Calu3 (cell line): ENCODE measurements at regions not wholly inside any gene's neighbourhood (a gene's known extent, or its start where the extent isn't known, plus 50 kb on each side); places are given as distances from the start of the nearest gene placed in this dataset.

Experiments used
- BruUV-seq: library from RNA; stranded (reverse); fragments of 400-500 nt; replicated peaks from 2 replicates; lab custom pipeline; 2021; lab: Mats Ljungman, UMichigan
- CTCF ChIA-PET: fragments of 300-600 bp; sonication (Branson Sonifier 250); formaldehyde crosslinking; loops from one replicate; lab custom pipeline; 2022; ENCODE audit warnings: antibody characterized with exemption; lab: Charles Lee
- DNase-seq: peaks from one replicate; pipeline ENCODE4 v3.0.0; 2022
- H3K27ac Mint-ChIP-seq: one replicate; pipeline ENCODE4 v1.8.0; 2022; ENCODE audit warnings: mixed read lengths; ENCODE audit not compliant: unreplicated experiment
- H3K27me3 Mint-ChIP-seq: one replicate; pipeline ENCODE4 v1.8.0; 2022; ENCODE audit warnings: mixed read lengths; ENCODE audit not compliant: unreplicated experiment
- H3K36me3 Mint-ChIP-seq: one replicate; pipeline ENCODE4 v1.8.0; 2022; ENCODE audit warnings: mild to moderate bottlenecking, moderate library complexity, mixed read lengths; ENCODE audit not compliant: insufficient read depth, unreplicated experiment
- H3K4me1 Mint-ChIP-seq: one replicate; pipeline ENCODE4 v1.8.0; 2022; ENCODE audit warnings: mild to moderate bottlenecking, low read depth, mixed read lengths; ENCODE audit not compliant: unreplicated experiment
- H3K4me3 Mint-ChIP-seq: one replicate; pipeline ENCODE4 v1.8.0; 2022; ENCODE audit warnings: mild to moderate bottlenecking, low read depth, moderate library complexity, mixed read lengths; ENCODE audit not compliant: unreplicated experiment
- H3K9me3 Mint-ChIP-seq: one replicate; pipeline ENCODE4 v1.8.0; 2022; ENCODE audit warnings: low read depth, mixed read lengths; ENCODE audit not compliant: unreplicated experiment
- intact Hi-C: fragments of 100-400 bp; cut with micrococcal nuclease; formaldehyde crosslinking; loops from one replicate; pipeline ENCODE4 v1.10.0; 2022; ENCODE audit not compliant: unreplicated experiment
- TF ChIP-seq, protein P1 (sequence below): fragments of 200-600 bp; IDR thresholded peaks from one replicate; pipeline ENCODE4 v1.8.0; 2022; ENCODE audit warnings: antibody characterized with exemption; ENCODE audit not compliant: unreplicated experiment

DNA sequence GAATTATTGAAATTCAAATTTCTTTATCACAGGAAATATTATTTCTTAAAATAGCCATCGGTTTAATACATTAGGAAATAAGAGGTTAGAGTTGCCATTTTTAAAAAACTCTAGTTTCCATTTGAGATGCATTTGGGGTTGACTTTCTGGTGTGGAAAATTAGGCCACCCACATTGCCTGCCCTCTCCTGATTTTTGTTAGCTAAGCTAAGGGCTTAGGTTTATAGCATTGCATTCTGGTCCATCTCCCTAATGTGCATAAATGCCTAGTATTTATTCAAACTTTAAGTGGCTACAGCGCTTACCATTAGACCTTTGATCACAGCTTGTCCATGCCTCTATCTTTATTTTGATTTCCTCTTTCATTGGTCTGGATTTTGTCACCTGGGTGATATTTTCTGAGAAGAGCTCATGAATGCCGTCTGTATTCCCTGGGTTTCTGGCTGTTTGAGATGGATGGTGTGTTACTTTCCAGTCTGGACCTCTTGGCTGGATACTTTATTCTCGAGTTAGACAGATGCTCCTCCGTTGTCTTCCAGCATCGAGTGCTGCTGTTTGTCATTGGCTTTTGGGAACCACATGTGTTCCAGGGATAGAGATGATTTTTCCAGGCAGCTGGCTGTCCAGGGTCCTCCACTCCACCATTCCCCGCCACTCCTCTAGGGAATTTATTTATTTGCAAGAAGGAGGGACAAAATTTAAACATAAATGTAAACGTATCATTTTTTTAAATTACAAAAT is 120.3 kb downstream of the KATNIP start:
- Mint-ChIP-seq H3K27ac (no peak overlapping the region), H3K9me3 (no peaks in the 10 kb centered on the region), H3K4me3 (no peak overlapping the region), H3K4me1 (no peaks in the 10 kb centered on the region), H3K27me3 (no peaks in the 10 kb centered on the region), H3K36me3 (no peaks in the 10 kb centered on the region)
- CTCF ChIA-PET, result no interaction called here
- TF ChIP-seq, protein P1, sequence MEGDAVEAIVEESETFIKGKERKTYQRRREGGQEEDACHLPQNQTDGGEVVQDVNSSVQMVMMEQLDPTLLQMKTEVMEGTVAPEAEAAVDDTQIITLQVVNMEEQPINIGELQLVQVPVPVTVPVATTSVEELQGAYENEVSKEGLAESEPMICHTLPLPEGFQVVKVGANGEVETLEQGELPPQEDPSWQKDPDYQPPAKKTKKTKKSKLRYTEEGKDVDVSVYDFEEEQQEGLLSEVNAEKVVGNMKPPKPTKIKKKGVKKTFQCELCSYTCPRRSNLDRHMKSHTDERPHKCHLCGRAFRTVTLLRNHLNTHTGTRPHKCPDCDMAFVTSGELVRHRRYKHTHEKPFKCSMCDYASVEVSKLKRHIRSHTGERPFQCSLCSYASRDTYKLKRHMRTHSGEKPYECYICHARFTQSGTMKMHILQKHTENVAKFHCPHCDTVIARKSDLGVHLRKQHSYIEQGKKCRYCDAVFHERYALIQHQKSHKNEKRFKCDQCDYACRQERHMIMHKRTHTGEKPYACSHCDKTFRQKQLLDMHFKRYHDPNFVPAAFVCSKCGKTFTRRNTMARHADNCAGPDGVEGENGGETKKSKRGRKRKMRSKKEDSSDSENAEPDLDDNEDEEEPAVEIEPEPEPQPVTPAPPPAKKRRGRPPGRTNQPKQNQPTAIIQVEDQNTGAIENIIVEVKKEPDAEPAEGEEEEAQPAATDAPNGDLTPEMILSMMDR, result no peak
- intact Hi-C loops, result no loop called here
- BruUV-seq, result no TSS peak
- no peak for DNase-seq

DNA sequence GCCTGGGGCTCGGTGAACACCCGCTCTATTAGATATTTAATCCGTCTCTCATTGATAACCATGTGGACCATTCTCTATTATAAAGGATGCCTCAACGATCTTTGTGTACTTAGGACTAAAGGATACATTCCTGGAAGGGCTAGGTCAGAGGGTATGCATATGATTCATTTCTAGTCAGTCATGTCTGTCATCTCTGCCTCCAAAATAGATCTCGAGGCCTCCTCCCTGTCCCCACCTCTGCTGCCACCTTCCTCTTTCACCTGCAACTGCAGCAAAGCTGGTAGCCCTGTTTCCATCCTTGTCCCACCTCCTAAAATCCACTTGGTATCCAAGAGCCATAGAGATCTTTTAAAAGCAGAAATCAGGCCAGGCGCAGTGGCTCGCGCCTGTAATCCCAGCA is 121.5 kb downstream of the KATNIP start:
- CTCF ChIA-PET, result interaction anchor here (0.6 kb wide), 1 partner anchor 213 kb away, joined by 4 read pairs; no protein-coding TSS in a partner anchor
- no peak overlapping the region for H3K4me3 Mint-ChIP-seq
- no peak for DNase-seq

DNA sequence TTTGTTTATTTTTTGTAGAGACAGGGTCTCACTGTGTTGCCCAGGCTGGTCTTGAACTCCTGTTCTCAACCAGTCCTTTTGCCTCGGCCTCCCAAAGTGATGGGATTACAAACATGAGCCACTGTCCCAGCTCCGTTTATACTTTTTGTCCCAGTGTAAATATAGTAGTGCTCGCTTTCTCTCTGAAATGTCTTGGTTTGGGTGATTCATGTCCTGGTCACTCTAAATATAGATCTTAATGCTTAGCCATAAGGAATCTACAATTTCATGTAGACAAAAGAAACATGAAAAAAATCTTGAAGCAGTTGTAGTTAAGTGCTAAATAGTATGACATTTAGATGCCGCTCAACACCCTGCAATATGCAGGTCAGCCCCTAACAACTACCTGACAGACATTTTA is 126.9 kb downstream of the KATNIP start:
- no peak for DNase-seq
- CTCF ChIA-PET, result no interaction called here
- Mint-ChIP-seq H3K27me3 (no peaks in the 10 kb centered on the region), H3K36me3 (peaks cover 10% of the 10 kb centered on the region), H3K4me3 (no peak overlapping the region), H3K4me1 (peaks cover 15% of the 10 kb centered on the region), H3K9me3 (no peaks in the 10 kb centered on the region), H3K27ac (no peak overlapping the region)
- TF ChIP-seq, protein P1, result no peak
- intact Hi-C loops, result no loop called here
- no TSS peak for BruUV-seq

More for the DNA sequence above, 121.5 kb downstream of the KATNIP start:
- Mint-ChIP-seq H3K36me3 (no peaks in the 10 kb centered on the region), H3K27ac (no peak overlapping the region), H3K9me3 (no peaks in the 10 kb centered on the region), H3K27me3 (no peaks in the 10 kb centered on the region), H3K4me1 (peaks cover 6% of the 10 kb centered on the region)
- intact Hi-C loops, result no loop called here
- BruUV-seq, result no TSS peak
- TF ChIP-seq, protein P1, result no peak

DNA sequence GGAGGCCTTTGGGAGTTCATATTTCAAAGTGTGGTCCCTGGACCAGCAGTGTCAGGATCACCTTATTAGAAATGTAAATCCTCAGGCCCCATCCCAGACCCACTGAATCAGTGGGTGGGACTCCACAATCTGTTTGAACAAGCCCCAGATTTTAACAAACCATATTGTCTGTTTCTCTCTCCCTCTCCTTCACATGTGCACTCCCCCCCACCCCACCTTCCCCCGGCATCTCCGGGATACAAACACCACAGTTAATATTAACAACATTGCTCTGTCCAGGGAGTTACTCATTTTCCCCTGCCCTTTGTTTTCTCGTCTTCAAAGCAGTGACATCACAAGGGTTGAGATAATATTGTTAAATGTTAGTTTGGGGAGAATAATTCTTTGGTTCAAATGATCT is 127.3 kb downstream of the KATNIP start:
- CTCF ChIA-PET, result no interaction called here
- H3K4me3 Mint-ChIP-seq, result no peak overlapping the region
- TF ChIP-seq, protein P1, result no peak

More for the DNA sequence above, 127.3 kb downstream of the KATNIP start:
- peaks cover 15% of the 10 kb centered on the region for H3K4me1 Mint-ChIP-seq
- H3K36me3 Mint-ChIP-seq, result peaks cover 10% of the 10 kb centered on the region
- H3K27me3 Mint-ChIP-seq, result no peaks in the 10 kb centered on the region
- no peak for DNase-seq
- no peaks in the 10 kb centered on the region for H3K9me3 Mint-ChIP-seq
- intact Hi-C loops, result no loop called here
- BruUV-seq, result no TSS peak
- H3K27ac Mint-ChIP-seq, result no peak overlapping the region
